ENCODE measurements at regions not wholly inside any gene's neighbourhood (a gene's known extent, or its start where the extent isn't known, plus 50 kb on each side); places are given as distances from the start of the nearest gene placed in this dataset.

DNA sequence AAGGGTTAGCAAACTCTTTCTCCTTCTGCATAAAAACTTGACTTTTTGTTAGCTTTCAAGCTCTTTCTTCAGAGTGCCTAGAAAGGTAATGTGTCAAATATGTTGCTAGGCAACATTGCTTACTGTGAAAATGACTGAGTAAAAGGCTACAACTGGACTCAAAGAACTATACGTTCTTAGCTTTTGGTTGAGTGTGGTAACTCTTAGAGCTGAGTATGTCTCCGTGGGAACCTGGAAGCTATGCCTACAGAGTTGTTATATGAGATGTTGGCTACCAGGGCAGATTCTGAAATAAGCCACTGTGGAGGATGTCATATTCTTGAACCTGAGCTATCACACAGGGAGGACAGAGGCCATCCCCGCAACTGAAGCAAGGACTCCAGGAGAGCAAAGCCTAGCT lies 105.5 kb downstream of the ARL6IP6 start:
- Mint-ChIP-seq H3K4me1 (peaks cover 12% of the 10 kb centered on the region; the same call in 2 of the 3 replicates), H3K27me3 (ENCODE audit: insufficient read depth, low read depth, poor library complexity) (no peaks in the 10 kb centered on the region)
- no peaks in the 10 kb centered on the region for H3K27me3 ChIP-seq (ENCODE audit: insufficient read depth)

More for the DNA sequence above, 105.5 kb downstream of the ARL6IP6 start:
- Histone ChIP-seq H4K20me1 (replicated peaks; ENCODE audit: insufficient read depth) (no peaks in the 10 kb centered on the region), H3K4me1 (ENCODE audit: insufficient read depth) (peaks cover 7% of the 10 kb centered on the region; the same call in 1 of the 2 replicates), H3K27ac (ENCODE audit: low read depth) (no peak overlapping the region), H3K4me2 (no peak overlapping the region), H3K36me3 (ENCODE audit: insufficient read depth) (no peaks in the 10 kb centered on the region), H3K9me2 (ENCODE audit: insufficient read depth) (no peaks in the 10 kb centered on the region), H3K79me2 (replicated peaks; ENCODE audit: insufficient read depth) (no peaks in the 10 kb centered on the region), H3K4me3 (no peak overlapping the region), H2AFZ (no peak overlapping the region), H3F3A (replicated peaks; ENCODE audit: low read depth) (no peaks in the 10 kb centered on the region)
- ATAC-seq = no peak
- H3K27ac Mint-ChIP-seq = no peak overlapping the region
- H3K4me3 Mint-ChIP-seq = no peak overlapping the region
- H3K36me3 Mint-ChIP-seq (ENCODE audit: low read depth) = no peaks in the 10 kb centered on the region
- DNase-seq (ENCODE audit: low spot score) = no peak
- H3K9me3 Mint-ChIP-seq = no peaks in the 10 kb centered on the region
- TF ChIP-seq CREB1 (CRISPR knock-in tag; IDR thresholded peaks at IDR 0.05; ENCODE audit: low read depth) = no peak
- no peak for TF ChIP-seq STAT1 (IDR thresholded peaks at IDR 0.05; ENCODE audit: unreplicated experiment)
- TF ChIP-seq, protein P1, sequence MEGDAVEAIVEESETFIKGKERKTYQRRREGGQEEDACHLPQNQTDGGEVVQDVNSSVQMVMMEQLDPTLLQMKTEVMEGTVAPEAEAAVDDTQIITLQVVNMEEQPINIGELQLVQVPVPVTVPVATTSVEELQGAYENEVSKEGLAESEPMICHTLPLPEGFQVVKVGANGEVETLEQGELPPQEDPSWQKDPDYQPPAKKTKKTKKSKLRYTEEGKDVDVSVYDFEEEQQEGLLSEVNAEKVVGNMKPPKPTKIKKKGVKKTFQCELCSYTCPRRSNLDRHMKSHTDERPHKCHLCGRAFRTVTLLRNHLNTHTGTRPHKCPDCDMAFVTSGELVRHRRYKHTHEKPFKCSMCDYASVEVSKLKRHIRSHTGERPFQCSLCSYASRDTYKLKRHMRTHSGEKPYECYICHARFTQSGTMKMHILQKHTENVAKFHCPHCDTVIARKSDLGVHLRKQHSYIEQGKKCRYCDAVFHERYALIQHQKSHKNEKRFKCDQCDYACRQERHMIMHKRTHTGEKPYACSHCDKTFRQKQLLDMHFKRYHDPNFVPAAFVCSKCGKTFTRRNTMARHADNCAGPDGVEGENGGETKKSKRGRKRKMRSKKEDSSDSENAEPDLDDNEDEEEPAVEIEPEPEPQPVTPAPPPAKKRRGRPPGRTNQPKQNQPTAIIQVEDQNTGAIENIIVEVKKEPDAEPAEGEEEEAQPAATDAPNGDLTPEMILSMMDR (conservative IDR thresholded peaks at IDR 0.05; ENCODE audit: low read depth in 2 of 2) = no peak
- TF ChIP-seq, protein P2, sequence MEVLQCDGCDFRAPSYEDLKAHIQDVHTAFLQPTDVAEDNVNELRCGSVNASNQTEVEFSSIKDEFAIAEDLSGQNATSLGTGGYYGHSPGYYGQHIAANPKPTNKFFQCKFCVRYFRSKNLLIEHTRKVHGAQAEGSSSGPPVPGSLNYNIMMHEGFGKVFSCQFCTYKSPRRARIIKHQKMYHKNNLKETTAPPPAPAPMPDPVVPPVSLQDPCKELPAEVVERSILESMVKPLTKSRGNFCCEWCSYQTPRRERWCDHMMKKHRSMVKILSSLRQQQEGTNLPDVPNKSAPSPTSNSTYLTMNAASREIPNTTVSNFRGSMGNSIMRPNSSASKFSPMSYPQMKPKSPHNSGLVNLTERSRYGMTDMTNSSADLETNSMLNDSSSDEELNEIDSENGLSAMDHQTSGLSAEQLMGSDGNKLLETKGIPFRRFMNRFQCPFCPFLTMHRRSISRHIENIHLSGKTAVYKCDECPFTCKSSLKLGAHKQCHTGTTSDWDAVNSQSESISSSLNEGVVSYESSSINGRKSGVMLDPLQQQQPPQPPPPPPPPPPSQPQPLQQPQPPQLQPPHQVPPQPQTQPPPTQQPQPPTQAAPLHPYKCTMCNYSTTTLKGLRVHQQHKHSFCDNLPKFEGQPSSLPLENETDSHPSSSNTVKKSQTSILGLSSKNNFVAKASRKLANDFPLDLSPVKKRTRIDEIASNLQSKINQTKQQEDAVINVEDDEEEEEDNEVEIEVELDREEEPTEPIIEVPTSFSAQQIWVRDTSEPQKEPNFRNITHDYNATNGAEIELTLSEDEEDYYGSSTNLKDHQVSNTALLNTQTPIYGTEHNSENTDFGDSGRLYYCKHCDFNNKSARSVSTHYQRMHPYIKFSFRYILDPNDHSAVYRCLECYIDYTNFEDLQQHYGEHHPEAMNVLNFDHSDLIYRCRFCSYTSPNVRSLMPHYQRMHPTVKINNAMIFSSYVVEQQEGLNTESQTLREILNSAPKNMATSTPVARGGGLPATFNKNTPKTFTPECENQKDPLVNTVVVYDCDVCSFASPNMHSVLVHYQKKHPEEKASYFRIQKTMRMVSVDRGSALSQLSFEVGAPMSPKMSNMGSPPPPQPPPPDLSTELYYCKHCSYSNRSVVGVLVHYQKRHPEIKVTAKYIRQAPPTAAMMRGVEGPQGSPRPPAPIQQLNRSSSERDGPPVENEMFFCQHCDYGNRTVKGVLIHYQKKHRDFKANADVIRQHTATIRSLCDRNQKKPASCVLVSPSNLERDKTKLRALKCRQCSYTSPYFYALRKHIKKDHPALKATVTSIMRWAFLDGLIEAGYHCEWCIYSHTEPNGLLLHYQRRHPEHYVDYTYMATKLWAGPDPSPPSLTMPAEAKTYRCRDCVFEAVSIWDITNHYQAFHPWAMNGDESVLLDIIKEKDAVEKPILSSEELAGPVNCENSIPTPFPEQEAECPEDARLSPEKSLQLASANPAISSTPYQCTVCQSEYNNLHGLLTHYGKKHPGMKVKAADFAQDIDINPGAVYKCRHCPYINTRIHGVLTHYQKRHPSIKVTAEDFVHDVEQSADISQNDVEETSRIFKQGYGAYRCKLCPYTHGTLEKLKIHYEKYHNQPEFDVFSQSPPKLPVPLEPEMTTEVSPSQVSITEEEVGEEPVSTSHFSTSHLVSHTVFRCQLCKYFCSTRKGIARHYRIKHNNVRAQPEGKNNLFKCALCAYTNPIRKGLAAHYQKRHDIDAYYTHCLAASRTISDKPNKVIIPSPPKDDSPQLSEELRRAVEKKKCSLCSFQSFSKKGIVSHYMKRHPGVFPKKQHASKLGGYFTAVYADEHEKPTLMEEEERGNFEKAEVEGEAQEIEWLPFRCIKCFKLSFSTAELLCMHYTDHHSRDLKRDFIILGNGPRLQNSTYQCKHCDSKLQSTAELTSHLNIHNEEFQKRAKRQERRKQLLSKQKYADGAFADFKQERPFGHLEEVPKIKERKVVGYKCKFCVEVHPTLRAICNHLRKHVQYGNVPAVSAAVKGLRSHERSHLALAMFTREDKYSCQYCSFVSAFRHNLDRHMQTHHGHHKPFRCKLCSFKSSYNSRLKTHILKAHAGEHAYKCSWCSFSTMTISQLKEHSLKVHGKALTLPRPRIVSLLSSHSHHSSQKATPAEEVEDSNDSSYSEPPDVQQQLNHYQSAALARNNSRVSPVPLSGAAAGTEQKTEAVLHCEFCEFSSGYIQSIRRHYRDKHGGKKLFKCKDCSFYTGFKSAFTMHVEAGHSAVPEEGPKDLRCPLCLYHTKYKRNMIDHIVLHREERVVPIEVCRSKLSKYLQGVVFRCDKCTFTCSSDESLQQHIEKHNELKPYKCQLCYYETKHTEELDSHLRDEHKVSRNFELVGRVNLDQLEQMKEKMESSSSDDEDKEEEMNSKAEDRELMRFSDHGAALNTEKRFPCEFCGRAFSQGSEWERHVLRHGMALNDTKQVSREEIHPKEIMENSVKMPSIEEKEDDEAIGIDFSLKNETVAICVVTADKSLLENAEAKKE (CRISPR knock-in tag; IDR thresholded peaks at IDR 0.05) = no peak
- TF ChIP-seq, protein P3, sequence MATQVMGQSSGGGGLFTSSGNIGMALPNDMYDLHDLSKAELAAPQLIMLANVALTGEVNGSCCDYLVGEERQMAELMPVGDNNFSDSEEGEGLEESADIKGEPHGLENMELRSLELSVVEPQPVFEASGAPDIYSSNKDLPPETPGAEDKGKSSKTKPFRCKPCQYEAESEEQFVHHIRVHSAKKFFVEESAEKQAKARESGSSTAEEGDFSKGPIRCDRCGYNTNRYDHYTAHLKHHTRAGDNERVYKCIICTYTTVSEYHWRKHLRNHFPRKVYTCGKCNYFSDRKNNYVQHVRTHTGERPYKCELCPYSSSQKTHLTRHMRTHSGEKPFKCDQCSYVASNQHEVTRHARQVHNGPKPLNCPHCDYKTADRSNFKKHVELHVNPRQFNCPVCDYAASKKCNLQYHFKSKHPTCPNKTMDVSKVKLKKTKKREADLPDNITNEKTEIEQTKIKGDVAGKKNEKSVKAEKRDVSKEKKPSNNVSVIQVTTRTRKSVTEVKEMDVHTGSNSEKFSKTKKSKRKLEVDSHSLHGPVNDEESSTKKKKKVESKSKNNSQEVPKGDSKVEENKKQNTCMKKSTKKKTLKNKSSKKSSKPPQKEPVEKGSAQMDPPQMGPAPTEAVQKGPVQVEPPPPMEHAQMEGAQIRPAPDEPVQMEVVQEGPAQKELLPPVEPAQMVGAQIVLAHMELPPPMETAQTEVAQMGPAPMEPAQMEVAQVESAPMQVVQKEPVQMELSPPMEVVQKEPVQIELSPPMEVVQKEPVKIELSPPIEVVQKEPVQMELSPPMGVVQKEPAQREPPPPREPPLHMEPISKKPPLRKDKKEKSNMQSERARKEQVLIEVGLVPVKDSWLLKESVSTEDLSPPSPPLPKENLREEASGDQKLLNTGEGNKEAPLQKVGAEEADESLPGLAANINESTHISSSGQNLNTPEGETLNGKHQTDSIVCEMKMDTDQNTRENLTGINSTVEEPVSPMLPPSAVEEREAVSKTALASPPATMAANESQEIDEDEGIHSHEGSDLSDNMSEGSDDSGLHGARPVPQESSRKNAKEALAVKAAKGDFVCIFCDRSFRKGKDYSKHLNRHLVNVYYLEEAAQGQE (IDR thresholded peaks at IDR 0.05; ENCODE audit: unreplicated experiment) = no peak
- no peak for TF ChIP-seq ZNF114 (CRISPR knock-in tag; IDR thresholded peaks at IDR 0.05)
- no peak for TF ChIP-seq EZH2phosphoT487 (IDR thresholded peaks at IDR 0.05; ENCODE audit: unreplicated experiment)
- TF ChIP-seq ZNF331 (CRISPR knock-in tag; IDR thresholded peaks at IDR 0.05; ENCODE audit: low read depth) = no peak
- TF ChIP-seq NANOG (IDR thresholded peaks at IDR 0.05; ENCODE audit: borderline replicate concordance) = no peak
- no peak for TF ChIP-seq POLR2AphosphoS5 (IDR thresholded peaks at IDR 0.05; ENCODE audit: low read depth)
- no peak for TF ChIP-seq EZH2 (IDR thresholded peaks at IDR 0.05; ENCODE audit: low read depth, unreplicated experiment)
- TF ChIP-seq, protein P4, sequence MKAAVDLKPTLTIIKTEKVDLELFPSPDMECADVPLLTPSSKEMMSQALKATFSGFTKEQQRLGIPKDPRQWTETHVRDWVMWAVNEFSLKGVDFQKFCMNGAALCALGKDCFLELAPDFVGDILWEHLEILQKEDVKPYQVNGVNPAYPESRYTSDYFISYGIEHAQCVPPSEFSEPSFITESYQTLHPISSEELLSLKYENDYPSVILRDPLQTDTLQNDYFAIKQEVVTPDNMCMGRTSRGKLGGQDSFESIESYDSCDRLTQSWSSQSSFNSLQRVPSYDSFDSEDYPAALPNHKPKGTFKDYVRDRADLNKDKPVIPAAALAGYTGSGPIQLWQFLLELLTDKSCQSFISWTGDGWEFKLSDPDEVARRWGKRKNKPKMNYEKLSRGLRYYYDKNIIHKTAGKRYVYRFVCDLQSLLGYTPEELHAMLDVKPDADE (IDR thresholded peaks at IDR 0.05) = no peak
- no peak for TF ChIP-seq JUNB (IDR thresholded peaks at IDR 0.05; ENCODE audit: unreplicated experiment)

Measured in GM23338 (cell line).